Chondrocyte (in vitro differentiated cells): ENCODE measurements at regions not wholly inside any gene's neighbourhood (a gene's known extent, or its start where the extent isn't known, plus 50 kb on each side); places are given as distances from the start of the nearest gene placed in this dataset.

Experiments used
- DNase-seq: peaks from one replicate; pipeline ENCODE4 v3.0.0; 2021; ENCODE audit warnings: mixed read lengths, low spot score
- H3K27ac Mint-ChIP-seq: one replicate; pipeline ENCODE4 v1.8.0; 2021; ENCODE audit warnings: mild to moderate bottlenecking, moderate library complexity, mixed read lengths; ENCODE audit not compliant: unreplicated experiment
- H3K27me3 Mint-ChIP-seq: 2 replicates; pipeline ENCODE4 v1.8.0; 2021; ENCODE audit warnings: low read depth, mixed read lengths
- H3K36me3 Mint-ChIP-seq: 2 replicates; pipeline ENCODE4 v1.8.0; 2021; ENCODE audit warnings: low read depth, mixed read lengths
- H3K4me1 Mint-ChIP-seq: 2 replicates; pipeline ENCODE4 v1.8.0; 2021; ENCODE audit warnings: low read depth, mild to moderate bottlenecking, mixed read lengths
- H3K4me3 Mint-ChIP-seq: one replicate; pipeline ENCODE4 v1.8.0; 2021; ENCODE audit warnings: mild to moderate bottlenecking, moderate library complexity, mixed read lengths; ENCODE audit not compliant: unreplicated experiment
- H3K9me3 Mint-ChIP-seq: 2 replicates; pipeline ENCODE4 v1.8.0; 2021; ENCODE audit warnings: low read depth, mixed read lengths
- TF ChIP-seq, protein P1 (sequence below): fragments of 200-600 bp; sonication (generic); IDR thresholded peaks from 2 replicates; pipeline ENCODE4 v1.5.0; 2021; ENCODE audit warnings: antibody characterized with exemption, mild to moderate bottlenecking, moderate library complexity

GRCh38 chr2:151060287-151060686 is 201.4 kb downstream of the RBM43 start:
- Mint-ChIP-seq H3K4me3 (no peak overlapping the region), H3K9me3 (peaks cover 3% of the 10 kb centered on the region), H3K27me3 (no peaks in the 10 kb centered on the region), H3K36me3 (no peaks in the 10 kb centered on the region), H3K4me1 (peaks cover 12% of the 10 kb centered on the region), H3K27ac (no peak overlapping the region)
- TF ChIP-seq, protein P1, sequence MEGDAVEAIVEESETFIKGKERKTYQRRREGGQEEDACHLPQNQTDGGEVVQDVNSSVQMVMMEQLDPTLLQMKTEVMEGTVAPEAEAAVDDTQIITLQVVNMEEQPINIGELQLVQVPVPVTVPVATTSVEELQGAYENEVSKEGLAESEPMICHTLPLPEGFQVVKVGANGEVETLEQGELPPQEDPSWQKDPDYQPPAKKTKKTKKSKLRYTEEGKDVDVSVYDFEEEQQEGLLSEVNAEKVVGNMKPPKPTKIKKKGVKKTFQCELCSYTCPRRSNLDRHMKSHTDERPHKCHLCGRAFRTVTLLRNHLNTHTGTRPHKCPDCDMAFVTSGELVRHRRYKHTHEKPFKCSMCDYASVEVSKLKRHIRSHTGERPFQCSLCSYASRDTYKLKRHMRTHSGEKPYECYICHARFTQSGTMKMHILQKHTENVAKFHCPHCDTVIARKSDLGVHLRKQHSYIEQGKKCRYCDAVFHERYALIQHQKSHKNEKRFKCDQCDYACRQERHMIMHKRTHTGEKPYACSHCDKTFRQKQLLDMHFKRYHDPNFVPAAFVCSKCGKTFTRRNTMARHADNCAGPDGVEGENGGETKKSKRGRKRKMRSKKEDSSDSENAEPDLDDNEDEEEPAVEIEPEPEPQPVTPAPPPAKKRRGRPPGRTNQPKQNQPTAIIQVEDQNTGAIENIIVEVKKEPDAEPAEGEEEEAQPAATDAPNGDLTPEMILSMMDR = no peak
- DNase-seq = no peak

DNA sequence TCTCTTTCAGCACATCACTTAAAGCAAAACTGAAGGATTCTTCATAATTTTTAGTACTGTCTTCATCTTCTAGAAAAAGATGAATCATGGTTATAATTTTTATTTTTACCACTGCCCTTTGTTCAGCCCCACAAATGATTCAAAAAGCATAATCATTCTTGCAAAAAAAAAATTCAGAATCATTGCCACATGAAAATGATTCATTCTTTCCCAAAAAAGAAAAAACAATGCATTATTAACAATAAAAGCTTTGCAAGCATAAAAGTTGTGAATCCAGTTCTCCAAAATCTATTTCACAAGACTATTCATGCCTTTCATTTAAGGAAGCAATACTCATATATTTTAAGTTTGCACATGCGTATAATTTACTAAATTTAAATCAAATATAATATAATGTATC is 204.8 kb downstream of the RBM43 start:
- Mint-ChIP-seq H3K36me3 (no peaks in the 10 kb centered on the region), H3K9me3 (no peaks in the 10 kb centered on the region), H3K27me3 (no peaks in the 10 kb centered on the region), H3K4me3 (no peak overlapping the region), H3K4me1 (peaks cover 13% of the 10 kb centered on the region), H3K27ac (no peak overlapping the region)
- TF ChIP-seq, protein P1 = no peak
- DNase-seq = no peak

DNA sequence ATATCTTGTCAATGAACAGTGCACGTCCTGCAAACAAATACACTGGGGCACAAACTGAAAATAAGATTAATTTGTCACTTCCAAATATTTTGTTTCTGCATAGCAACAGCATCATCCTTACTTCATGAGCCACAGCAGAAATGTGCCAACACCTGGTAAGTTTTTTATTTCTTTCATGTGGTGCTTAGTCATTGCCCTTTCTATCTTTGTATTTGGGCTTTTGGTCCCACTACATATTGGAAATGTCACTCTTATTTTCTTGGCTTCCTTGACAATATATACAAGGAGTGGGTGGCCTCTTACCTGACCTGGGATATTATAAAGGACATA is 208.0 kb downstream of the RBM43 start:
- DNase-seq = no peak
- H3K4me3 Mint-ChIP-seq = no peak overlapping the region
- no peaks in the 10 kb centered on the region for H3K27me3 Mint-ChIP-seq
- H3K4me1 Mint-ChIP-seq = peaks cover 19% of the 10 kb centered on the region
- H3K36me3 Mint-ChIP-seq = no peaks in the 10 kb centered on the region
- no peak overlapping the region for H3K27ac Mint-ChIP-seq
- TF ChIP-seq, protein P1 = no peak
- H3K9me3 Mint-ChIP-seq = no peaks in the 10 kb centered on the region

- Mint-ChIP-seq H3K27me3 (no peaks in the 10 kb centered on the region), H3K27ac (no peak overlapping the region), H3K9me3 (no peaks in the 10 kb centered on the region), H3K4me3 (no peak overlapping the region), H3K36me3 (no peaks in the 10 kb centered on the region), H3K4me1 (peaks cover 19% of the 10 kb centered on the region)
- TF ChIP-seq, protein P1 = no peak
- no peak for DNase-seq
Measured at GRCh38 chr2:151052850-151053660, 208.6 kb downstream of the RBM43 start.

GRCh38 chr2:151051574-151052220 is 210.0 kb downstream of the RBM43 start:
- Mint-ChIP-seq H3K27me3 (no peaks in the 10 kb centered on the region), H3K4me1 (peaks cover 16% of the 10 kb centered on the region)
- no peak for DNase-seq

More at GRCh38 chr2:151051574-151052220, 210.0 kb downstream of the RBM43 start:
- Mint-ChIP-seq H3K27ac (no peak overlapping the region), H3K9me3 (no peaks in the 10 kb centered on the region), H3K36me3 (no peaks in the 10 kb centered on the region), H3K4me3 (no peak overlapping the region)
- TF ChIP-seq, protein P1 = peak; percentile 93
